ENCODE measurements at regions not wholly inside any gene's neighbourhood (a gene's known extent, or its start where the extent isn't known, plus 50 kb on each side); places are given as distances from the start of the nearest gene placed in this dataset.

- H3K4me3 ChIP-seq (replicated peaks in 1 of 4; ENCODE audit: control extremely low read depth in 1 of 4, insufficient read depth in 1 of 4, low read depth in 3 of 4, low read length in 4 of 4) = no peak overlapping the region
- no peaks in the 10 kb centered on the region for H4K20me1 ChIP-seq (ENCODE audit: control insufficient read depth, extremely low read depth, insufficient read depth, low read length)
- H3K4me2 ChIP-seq (ENCODE audit: extremely low read depth, insufficient read depth, low read length) = no peak overlapping the region
- no peaks in the 10 kb centered on the region for H3K27me3 ChIP-seq (ENCODE audit: control insufficient read depth, insufficient read depth, low read length)
- no peak overlapping the region for H3K9ac ChIP-seq (ENCODE audit: insufficient read depth, low read length)
- no peak for DNase-seq (ENCODE audit: low read depth in 2 of 2)
- H3K79me2 ChIP-seq (ENCODE audit: control insufficient read depth, insufficient read depth, low read length) = no peaks in the 10 kb centered on the region
- no peak overlapping the region for H2AFZ ChIP-seq (ENCODE audit: low read length)
- H3K9me3 ChIP-seq (ENCODE audit: control insufficient read depth, insufficient read depth, low read depth, low read length) = no peaks in the 10 kb centered on the region
- H3K36me3 ChIP-seq (ENCODE audit: control insufficient read depth, insufficient read depth, low read length) = no peaks in the 10 kb centered on the region
- H3K4me1 ChIP-seq (ENCODE audit: control insufficient read depth, extremely low read depth, insufficient read depth, low read length) = no peaks in the 10 kb centered on the region
- no peak for TF ChIP-seq EZH2 (IDR thresholded peaks at IDR 0.05; ENCODE audit: low read length, missing control alignments)
- TF ChIP-seq CTCF (conservative IDR thresholded peaks at IDR 0.05 in 1 of 2, IDR thresholded peaks at IDR 0.05 in 1 of 2; ENCODE audit: low read depth in 1 of 2, low read length in 2 of 2) = no peak
- no peak overlapping the region for H3K27ac ChIP-seq (ENCODE audit: insufficient read depth, low read length)
Measured at GRCh38 chr2:15840148-15840547, 100.2 kb upstream of the MYCN start.

GRCh38 chr2:15840969-15841368, 99.4 kb upstream of the MYCN start:
- TF ChIP-seq EZH2 (IDR thresholded peaks at IDR 0.05; ENCODE audit: low read length, missing control alignments) = no peak
- no peak for TF ChIP-seq CTCF (conservative IDR thresholded peaks at IDR 0.05 in 1 of 2, IDR thresholded peaks at IDR 0.05 in 1 of 2; ENCODE audit: low read depth in 1 of 2, low read length in 2 of 2)
- Histone ChIP-seq H3K4me2 (ENCODE audit: extremely low read depth, insufficient read depth, low read length) (no peak overlapping the region), H2AFZ (ENCODE audit: low read length) (no peak overlapping the region), H3K36me3 (ENCODE audit: control insufficient read depth, insufficient read depth, low read length) (no peaks in the 10 kb centered on the region), H3K27ac (ENCODE audit: insufficient read depth, low read length) (no peak overlapping the region), H3K4me3 (replicated peaks in 1 of 4; ENCODE audit: control extremely low read depth in 1 of 4, insufficient read depth in 1 of 4, low read depth in 3 of 4, low read length in 4 of 4) (no peak overlapping the region), H3K9ac (ENCODE audit: insufficient read depth, low read length) (no peak overlapping the region), H3K9me3 (ENCODE audit: control insufficient read depth, insufficient read depth, low read depth, low read length) (no peaks in the 10 kb centered on the region), H3K79me2 (ENCODE audit: control insufficient read depth, insufficient read depth, low read length) (no peaks in the 10 kb centered on the region), H3K4me1 (ENCODE audit: control insufficient read depth, extremely low read depth, insufficient read depth, low read length) (no peaks in the 10 kb centered on the region), H4K20me1 (ENCODE audit: control insufficient read depth, extremely low read depth, insufficient read depth, low read length) (no peaks in the 10 kb centered on the region), H3K27me3 (ENCODE audit: control insufficient read depth, insufficient read depth, low read length) (no peaks in the 10 kb centered on the region)
- no peak for DNase-seq (ENCODE audit: low read depth in 2 of 2)

GRCh38 chr2:15841776-15842560, 98.4 kb upstream of the MYCN start:
- H3K79me2 ChIP-seq (ENCODE audit: control insufficient read depth, insufficient read depth, low read length) = no peaks in the 10 kb centered on the region
- TF ChIP-seq CTCF (conservative IDR thresholded peaks at IDR 0.05 in 1 of 2, IDR thresholded peaks at IDR 0.05 in 1 of 2; ENCODE audit: low read depth in 1 of 2, low read length in 2 of 2) (no peak), EZH2 (IDR thresholded peaks at IDR 0.05; ENCODE audit: low read length, missing control alignments) (no peak)
- no peaks in the 10 kb centered on the region for H4K20me1 ChIP-seq (ENCODE audit: control insufficient read depth, extremely low read depth, insufficient read depth, low read length)
- H3K36me3 ChIP-seq (ENCODE audit: control insufficient read depth, insufficient read depth, low read length) = no peaks in the 10 kb centered on the region
- H3K9me3 ChIP-seq (ENCODE audit: control insufficient read depth, insufficient read depth, low read depth, low read length) = no peaks in the 10 kb centered on the region
- no peak overlapping the region for H3K27ac ChIP-seq (ENCODE audit: insufficient read depth, low read length)
- H3K9ac ChIP-seq (ENCODE audit: insufficient read depth, low read length) = no peak overlapping the region
- no peak overlapping the region for H2AFZ ChIP-seq (ENCODE audit: low read length)
- no peaks in the 10 kb centered on the region for H3K27me3 ChIP-seq (ENCODE audit: control insufficient read depth, insufficient read depth, low read length)
- H3K4me2 ChIP-seq (ENCODE audit: extremely low read depth, insufficient read depth, low read length) = no peak overlapping the region
- no peaks in the 10 kb centered on the region for H3K4me1 ChIP-seq (ENCODE audit: control insufficient read depth, extremely low read depth, insufficient read depth, low read length)
- no peak for DNase-seq (ENCODE audit: low read depth in 2 of 2)
- H3K4me3 ChIP-seq (replicated peaks in 1 of 4; ENCODE audit: control extremely low read depth in 1 of 4, insufficient read depth in 1 of 4, low read depth in 3 of 4, low read length in 4 of 4) = no peak overlapping the region
